Endothelial cell (in vitro differentiated cells): ENCODE measurements at regions not wholly inside any gene's neighbourhood (a gene's known extent, or its start where the extent isn't known, plus 50 kb on each side); places are given as distances from the start of the nearest gene placed in this dataset.

Experiments
- DNase-seq: peaks from one replicate; pipeline ENCODE4 v3.0.0; 2021; ENCODE audit warnings: low spot score
- H3K27ac Mint-ChIP-seq: one replicate; pipeline ENCODE4 v1.8.0; 2021; ENCODE audit warnings: mixed read lengths, inconsistent platforms; ENCODE audit not compliant: unreplicated experiment
- H3K27me3 Mint-ChIP-seq: one replicate; pipeline ENCODE4 v1.8.0; 2021; ENCODE audit warnings: mild to moderate bottlenecking, moderate library complexity, mixed read lengths, inconsistent platforms; ENCODE audit not compliant: unreplicated experiment
- H3K36me3 Mint-ChIP-seq: one replicate; pipeline ENCODE4 v1.8.0; 2021; ENCODE audit warnings: mild to moderate bottlenecking, low read depth, mixed read lengths, inconsistent platforms; ENCODE audit not compliant: unreplicated experiment
- H3K4me1 Mint-ChIP-seq: one replicate; pipeline ENCODE4 v1.8.0; 2021; ENCODE audit warnings: mild to moderate bottlenecking, mixed read lengths, inconsistent platforms; ENCODE audit not compliant: unreplicated experiment
- H3K4me3 Mint-ChIP-seq: one replicate; pipeline ENCODE4 v1.8.0; 2021; ENCODE audit warnings: mild to moderate bottlenecking, mixed read lengths, inconsistent platforms; ENCODE audit not compliant: unreplicated experiment
- H3K9me3 Mint-ChIP-seq: one replicate; pipeline ENCODE4 v1.8.0; 2021; ENCODE audit warnings: mixed read lengths, inconsistent platforms; ENCODE audit not compliant: unreplicated experiment
- CTCF ChIP-seq: fragments of 200-600 bp; sonication (generic); IDR thresholded peaks from one replicate; pipeline ENCODE4 v1.5.0; 2021; ENCODE audit warnings: antibody characterized with exemption; ENCODE audit not compliant: unreplicated experiment

DNA sequence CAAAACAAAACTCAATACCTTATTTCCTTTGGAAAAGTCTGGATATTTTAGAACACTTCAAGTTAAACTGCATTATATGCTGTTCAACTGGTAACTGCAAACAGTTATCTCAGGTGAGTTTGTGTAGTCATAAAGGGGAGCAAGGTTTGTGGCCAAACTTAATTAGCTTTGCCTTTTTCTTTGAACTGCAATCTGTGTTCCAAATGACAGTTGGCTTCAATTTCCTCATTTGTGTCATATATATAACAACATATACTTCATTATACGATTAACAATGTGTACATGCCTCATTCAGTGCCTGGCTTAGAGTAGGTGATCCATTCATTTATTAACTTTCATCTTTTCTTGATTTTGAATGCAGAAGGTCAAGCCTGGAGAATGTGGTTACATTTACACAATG, 55.8 kb downstream of the KCNE4 start:
- H3K27me3 Mint-ChIP-seq: peaks cover 2% of the 10 kb centered on the region
- H3K4me3 Mint-ChIP-seq: no peak overlapping the region
- H3K27ac Mint-ChIP-seq: no peak overlapping the region
- H3K9me3 Mint-ChIP-seq: no peaks in the 10 kb centered on the region
- no peaks in the 10 kb centered on the region for H3K36me3 Mint-ChIP-seq
- no peaks in the 10 kb centered on the region for H3K4me1 Mint-ChIP-seq
- no peak for TF ChIP-seq CTCF
- DNase-seq: no peak

GRCh38 chr2:223108351-223109050, 56.5 kb downstream of the KCNE4 start:
- no peak for TF ChIP-seq CTCF
- H3K27me3 Mint-ChIP-seq: peaks cover 3% of the 10 kb centered on the region
- no peaks in the 10 kb centered on the region for H3K36me3 Mint-ChIP-seq
- no peak overlapping the region for H3K4me3 Mint-ChIP-seq
- H3K4me1 Mint-ChIP-seq: no peaks in the 10 kb centered on the region
- no peak overlapping the region for H3K27ac Mint-ChIP-seq
- no peaks in the 10 kb centered on the region for H3K9me3 Mint-ChIP-seq
- DNase-seq: no peak

GRCh38 chr2:223109341-223109740, 57.4 kb downstream of the KCNE4 start:
- no peak overlapping the region for H3K4me3 Mint-ChIP-seq
- H3K36me3 Mint-ChIP-seq: no peaks in the 10 kb centered on the region
- H3K4me1 Mint-ChIP-seq: peaks cover 2% of the 10 kb centered on the region
- H3K27me3 Mint-ChIP-seq: peaks cover 4% of the 10 kb centered on the region
- no peaks in the 10 kb centered on the region for H3K9me3 Mint-ChIP-seq
- no peak for TF ChIP-seq CTCF
- DNase-seq: no peak
- H3K27ac Mint-ChIP-seq: no peak overlapping the region

- no peak overlapping the region for H3K4me3 Mint-ChIP-seq
- peaks cover 4% of the 10 kb centered on the region for H3K27me3 Mint-ChIP-seq
- H3K4me1 Mint-ChIP-seq: peaks cover 12% of the 10 kb centered on the region
- H3K9me3 Mint-ChIP-seq: no peaks in the 10 kb centered on the region
- H3K36me3 Mint-ChIP-seq: no peaks in the 10 kb centered on the region
- H3K27ac Mint-ChIP-seq: no peak overlapping the region
- TF ChIP-seq CTCF: no peak
- DNase-seq: no peak
Observed at GRCh38 chr2:223113161-223113560, 61.2 kb downstream of the KCNE4 start.

GRCh38 chr2:223114170-223114569, 62.2 kb downstream of the KCNE4 start:
- Mint-ChIP-seq H3K36me3 (no peaks in the 10 kb centered on the region), H3K27ac (peak overlapping the region; percentile 36), H3K4me3 (no peak overlapping the region), H3K9me3 (no peaks in the 10 kb centered on the region), H3K27me3 (peaks cover 3% of the 10 kb centered on the region), H3K4me1 (peaks cover 12% of the 10 kb centered on the region)
- no peak for TF ChIP-seq CTCF
- no peak for DNase-seq
